ENCODE measurements at regions not wholly inside any gene's neighbourhood (a gene's known extent, or its start where the extent isn't known, plus 50 kb on each side); places are given as distances from the start of the nearest gene placed in this dataset.

- TF ChIP-seq, protein P1, sequence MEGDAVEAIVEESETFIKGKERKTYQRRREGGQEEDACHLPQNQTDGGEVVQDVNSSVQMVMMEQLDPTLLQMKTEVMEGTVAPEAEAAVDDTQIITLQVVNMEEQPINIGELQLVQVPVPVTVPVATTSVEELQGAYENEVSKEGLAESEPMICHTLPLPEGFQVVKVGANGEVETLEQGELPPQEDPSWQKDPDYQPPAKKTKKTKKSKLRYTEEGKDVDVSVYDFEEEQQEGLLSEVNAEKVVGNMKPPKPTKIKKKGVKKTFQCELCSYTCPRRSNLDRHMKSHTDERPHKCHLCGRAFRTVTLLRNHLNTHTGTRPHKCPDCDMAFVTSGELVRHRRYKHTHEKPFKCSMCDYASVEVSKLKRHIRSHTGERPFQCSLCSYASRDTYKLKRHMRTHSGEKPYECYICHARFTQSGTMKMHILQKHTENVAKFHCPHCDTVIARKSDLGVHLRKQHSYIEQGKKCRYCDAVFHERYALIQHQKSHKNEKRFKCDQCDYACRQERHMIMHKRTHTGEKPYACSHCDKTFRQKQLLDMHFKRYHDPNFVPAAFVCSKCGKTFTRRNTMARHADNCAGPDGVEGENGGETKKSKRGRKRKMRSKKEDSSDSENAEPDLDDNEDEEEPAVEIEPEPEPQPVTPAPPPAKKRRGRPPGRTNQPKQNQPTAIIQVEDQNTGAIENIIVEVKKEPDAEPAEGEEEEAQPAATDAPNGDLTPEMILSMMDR (IDR thresholded peaks at IDR 0.05) = no peak
- TF ChIP-seq POLR2A (IDR thresholded peaks at IDR 0.05) = no peak
These were observed 64.8 kb upstream of the SDK1 start for GRCh38 chr7:3236268-3236667.
